Neural progenitor cell (in vitro differentiated cells): ENCODE measurements at regions not wholly inside any gene's neighbourhood (a gene's known extent, or its start where the extent isn't known, plus 50 kb on each side); places are given as distances from the start of the nearest gene placed in this dataset.

Experiments used
- EZH2 ChIP-seq: fragments of 200-600 bp; sonication (generic); IDR thresholded peaks from 2 replicates; pipeline ENCODE4 v1.6.1; 2017; ENCODE audit warnings: antibody characterized with exemption, mild to moderate bottlenecking, moderate library complexity
- EZH2phosphoT487 ChIP-seq: fragments of 200-600 bp; sonication (generic); IDR thresholded peaks from 2 replicates; pipeline ENCODE4 v1.6.1; 2017; ENCODE audit warnings: antibody characterized with exemption
- TF ChIP-seq, protein P1 (sequence below): fragments of 200-600 bp; sonication (generic); IDR thresholded peaks from 2 replicates; pipeline ENCODE4 v1.5.1; 2017; ENCODE audit warnings: antibody characterized with exemption, mild to moderate bottlenecking

GRCh38 chr15:61687651-61688050, 372.6 kb downstream of the VPS13C start:
- TF ChIP-seq, protein P1, sequence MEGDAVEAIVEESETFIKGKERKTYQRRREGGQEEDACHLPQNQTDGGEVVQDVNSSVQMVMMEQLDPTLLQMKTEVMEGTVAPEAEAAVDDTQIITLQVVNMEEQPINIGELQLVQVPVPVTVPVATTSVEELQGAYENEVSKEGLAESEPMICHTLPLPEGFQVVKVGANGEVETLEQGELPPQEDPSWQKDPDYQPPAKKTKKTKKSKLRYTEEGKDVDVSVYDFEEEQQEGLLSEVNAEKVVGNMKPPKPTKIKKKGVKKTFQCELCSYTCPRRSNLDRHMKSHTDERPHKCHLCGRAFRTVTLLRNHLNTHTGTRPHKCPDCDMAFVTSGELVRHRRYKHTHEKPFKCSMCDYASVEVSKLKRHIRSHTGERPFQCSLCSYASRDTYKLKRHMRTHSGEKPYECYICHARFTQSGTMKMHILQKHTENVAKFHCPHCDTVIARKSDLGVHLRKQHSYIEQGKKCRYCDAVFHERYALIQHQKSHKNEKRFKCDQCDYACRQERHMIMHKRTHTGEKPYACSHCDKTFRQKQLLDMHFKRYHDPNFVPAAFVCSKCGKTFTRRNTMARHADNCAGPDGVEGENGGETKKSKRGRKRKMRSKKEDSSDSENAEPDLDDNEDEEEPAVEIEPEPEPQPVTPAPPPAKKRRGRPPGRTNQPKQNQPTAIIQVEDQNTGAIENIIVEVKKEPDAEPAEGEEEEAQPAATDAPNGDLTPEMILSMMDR, result no peak
- no peak for TF ChIP-seq EZH2
- TF ChIP-seq EZH2phosphoT487, result no peak
